ENCODE measurements at regions not wholly inside any gene's neighbourhood (a gene's known extent, or its start where the extent isn't known, plus 50 kb on each side); places are given as distances from the start of the nearest gene placed in this dataset.

GRCh38 chr3:95028688-95029087 lies 965.8 kb downstream of the NSUN3 start:
- no peaks in the 10 kb centered on the region for H3K4me1 ChIP-seq
- no peak for DNase-seq (ENCODE audit: low spot score in 2 of 2)
- no peaks in the 10 kb centered on the region for H3K36me3 ChIP-seq
- H3K27me3 ChIP-seq = no peaks in the 10 kb centered on the region
- H3K9me3 ChIP-seq = no peaks in the 10 kb centered on the region
- no peak overlapping the region for H3K4me3 ChIP-seq
- 70% methylated on average over 2 of the region's 2 CpGs for WGBS
- TF ChIP-seq EP300 (IDR thresholded peaks at IDR 0.05) (no peak), POLR2A (IDR thresholded peaks at IDR 0.05) (no peak), CTCF (IDR thresholded peaks at IDR 0.05) (no peak), POLR2AphosphoS5 (IDR thresholded peaks at IDR 0.05) (no peak)
- H3K27ac ChIP-seq = no peak overlapping the region

GRCh38 chr3:95029644-95030043 lies 966.8 kb downstream of the NSUN3 start:
- DNase-seq (ENCODE audit: low spot score in 2 of 2) = no peak
- no peaks in the 10 kb centered on the region for H3K4me1 ChIP-seq
- H3K9me3 ChIP-seq = no peaks in the 10 kb centered on the region
- no peaks in the 10 kb centered on the region for H3K36me3 ChIP-seq
- H3K4me3 ChIP-seq = no peak overlapping the region
- TF ChIP-seq EP300 (IDR thresholded peaks at IDR 0.05) (no peak), CTCF (IDR thresholded peaks at IDR 0.05) (no peak)
- no peak overlapping the region for H3K27ac ChIP-seq
- H3K27me3 ChIP-seq = no peaks in the 10 kb centered on the region

- Histone ChIP-seq H3K27me3 (no peaks in the 10 kb centered on the region), H3K4me3 (no peak overlapping the region), H3K4me1 (no peaks in the 10 kb centered on the region), H3K27ac (no peak overlapping the region), H3K9me3 (no peaks in the 10 kb centered on the region), H3K36me3 (no peaks in the 10 kb centered on the region)
- DNase-seq (ENCODE audit: low spot score in 2 of 2) = no peak
- 37% methylated on average over 2 of the region's 2 CpGs for WGBS
- no peak for TF ChIP-seq POLR2A (IDR thresholded peaks at IDR 0.05)
- TF ChIP-seq EP300 (IDR thresholded peaks at IDR 0.05) = no peak
- TF ChIP-seq CTCF (IDR thresholded peaks at IDR 0.05) = no peak
- no peak for TF ChIP-seq POLR2AphosphoS5 (IDR thresholded peaks at IDR 0.05)
Measured at GRCh38 chr3:95036526-95037021, 973.7 kb downstream of the NSUN3 start.

GRCh38 chr3:95037097-95037496 lies 974.2 kb downstream of the NSUN3 start:
- TF ChIP-seq EP300 (IDR thresholded peaks at IDR 0.05) (no peak), POLR2AphosphoS5 (IDR thresholded peaks at IDR 0.05) (no peak), POLR2A (IDR thresholded peaks at IDR 0.05) (no peak), CTCF (IDR thresholded peaks at IDR 0.05) (no peak)
- Histone ChIP-seq H3K27me3 (no peaks in the 10 kb centered on the region), H3K36me3 (no peaks in the 10 kb centered on the region), H3K4me3 (no peak overlapping the region), H3K27ac (no peak overlapping the region), H3K4me1 (no peaks in the 10 kb centered on the region), H3K9me3 (no peaks in the 10 kb centered on the region)
- DNase-seq (ENCODE audit: low spot score in 2 of 2) = no peak
- WGBS = 91% methylated on average over 5 of the region's 5 CpGs

- TF ChIP-seq EP300 (IDR thresholded peaks at IDR 0.05) = no peak
- TF ChIP-seq POLR2A (IDR thresholded peaks at IDR 0.05) = no peak
- no peak for TF ChIP-seq CTCF (IDR thresholded peaks at IDR 0.05)
- TF ChIP-seq POLR2AphosphoS5 (IDR thresholded peaks at IDR 0.05) = no peak
- WGBS = 84% methylated on average over 3 of the region's 3 CpGs
- Histone ChIP-seq H3K27me3 (no peaks in the 10 kb centered on the region), H3K9me3 (no peaks in the 10 kb centered on the region), H3K4me1 (no peaks in the 10 kb centered on the region), H3K4me3 (no peak overlapping the region), H3K36me3 (no peaks in the 10 kb centered on the region), H3K27ac (no peak overlapping the region)
- DNase-seq (ENCODE audit: low spot score in 2 of 2) = no peak
Measured at GRCh38 chr3:95037927-95038326, 975.1 kb downstream of the NSUN3 start.
